H1 (cell line): ENCODE measurements at regions not wholly inside any gene's neighbourhood (a gene's known extent, or its start where the extent isn't known, plus 50 kb on each side); places are given as distances from the start of the nearest gene placed in this dataset.

ENCODE experiments used
- CTCF ChIA-PET: fragments of 300-600 bp; sonication (Branson Sonifier 250); formaldehyde crosslinking; loops from one replicate; lab custom pipeline; 2021; ENCODE audit not compliant: partially characterized antibody; lab: Charles Lee
- POLR2A ChIA-PET: fragments of 300-600 bp; sonication (Branson Sonifier 250); formaldehyde crosslinking; loops from one replicate; lab custom pipeline; 2021; ENCODE audit warnings: inconsistent platforms; ENCODE audit not compliant: partially characterized antibody; lab: Charles Lee
- DNase-seq, 2 experiments: peaks; one replicate each; pipeline versions ENCODE4 v3.0.0 to v3.0.0-alpha.2; 2010 to 2022; ENCODE audit warnings: low spot score in 2 of 2, low read depth in 1 of 2, mixed read lengths in 1 of 2
- FAIRE-seq: peaks from 2 replicates; lab custom pipeline; 2011; peaks lifted over from hg19 to GRCh38; lab: Jason Lieb, UNC
- H2AFZ ChIP-seq: 2 replicates; pipeline ENCODE4 v1.8.1; 2012; ENCODE audit warnings: low read length, inconsistent platforms
- H2AK5ac ChIP-seq: 2 replicates; pipeline ENCODE4 v1.6.1; 2013; ENCODE audit warnings: low read depth, low read length
- H2BK120ac ChIP-seq: replicated peaks from 2 replicates; pipeline ENCODE3; 2013; ENCODE audit warnings: low read depth, low read length, inconsistent platforms
- H2BK12ac ChIP-seq: 2 replicates; pipeline ENCODE4 v1.6.1; 2013; ENCODE audit warnings: low read depth, low read length
- H2BK15ac ChIP-seq: 2 replicates; pipeline ENCODE4 v1.6.1; 2013; ENCODE audit warnings: low read length
- H2BK20ac ChIP-seq: 2 replicates; pipeline ENCODE4 v1.6.1; 2013; ENCODE audit warnings: low read length
- H2BK5ac ChIP-seq: 2 replicates; pipeline ENCODE4 v1.6.1; 2013; ENCODE audit warnings: low read depth, low read length
- H3K14ac ChIP-seq: 2 replicates; pipeline ENCODE4 v1.6.1; 2013; ENCODE audit warnings: inconsistent platforms; ENCODE audit not compliant: insufficient read length
- H3K18ac ChIP-seq: 2 replicates; pipeline ENCODE4 v1.6.1; 2013; ENCODE audit warnings: low read length; ENCODE audit errors: extremely low read depth
- H3K23ac ChIP-seq: 2 replicates; pipeline ENCODE4 v1.6.1; 2013; ENCODE audit warnings: inconsistent platforms; ENCODE audit not compliant: insufficient read length
- H3K23me2 ChIP-seq: 2 replicates; pipeline ENCODE4 v1.6.1; 2013; ENCODE audit warnings: low read depth, low read length
- H3K27ac ChIP-seq: 2 replicates; pipeline ENCODE4 v1.6.1; 2011; ENCODE audit warnings: low read depth, low read length, inconsistent platforms
- H3K27me3 ChIP-seq, 4 experiments: replicated peaks in 1 of 4; 1 replicate in 1 of 4; 2 replicates in 3 of 4; pipeline versions ENCODE4 v1.6.1 to v1.8.1; 2011 to 2013; ENCODE audit warnings: low read length in 3 of 4, mild to moderate bottlenecking in 3 of 4, inconsistent platforms in 2 of 4, mixed read lengths in 2 of 4, moderate library complexity in 1 of 4; ENCODE audit not compliant: control insufficient read depth in 3 of 4, insufficient read depth in 3 of 4; ENCODE audit errors: extremely low read depth in 1 of 4
- H3K36me3 ChIP-seq, 4 experiments: 2 replicates each; pipeline versions ENCODE4 v1.6.1 to v1.8.1; 2011 to 2013; ENCODE audit warnings: mild to moderate bottlenecking in 4 of 4, low read length in 3 of 4, moderate library complexity in 2 of 4, control low read depth in 1 of 4, inconsistent platforms in 1 of 4; ENCODE audit not compliant: insufficient read depth in 4 of 4, control insufficient read depth in 2 of 4
- H3K4ac ChIP-seq: replicated peaks from 2 replicates; pipeline ENCODE3; 2013; ENCODE audit warnings: low read length, low read depth, mixed read lengths, inconsistent platforms; ENCODE audit not compliant: insufficient read length
- H3K4me1 ChIP-seq, 4 experiments: replicated peaks in 1 of 4; 1 replicate in 1 of 4; 2 replicates in 3 of 4; pipeline versions ENCODE4 v1.6.1 to v1.8.1; 2011 to 2013; ENCODE audit warnings: low read length in 3 of 4, inconsistent platforms in 2 of 4, mixed read lengths in 1 of 4; ENCODE audit not compliant: insufficient read depth in 4 of 4, control insufficient read depth in 3 of 4
- H3K4me2 ChIP-seq, 2 experiments: 2 replicates each; pipeline versions ENCODE4 v1.6.1 to v1.8.1; 2011 to 2013; ENCODE audit warnings: low read depth in 2 of 2, low read length in 2 of 2, control low read depth in 1 of 2, inconsistent platforms in 1 of 2, mild to moderate bottlenecking in 1 of 2; ENCODE audit not compliant: insufficient read depth in 1 of 2
- H3K4me3 ChIP-seq, 4 experiments: fragments of 200-600, 300-600 bp in 1 of 4; sonication (generic), shearing (Covaris generic), sonication (Bioruptor Twin) in 1 of 4; 2 replicates each; pipeline versions ENCODE4 v1.5.1 to v1.8.1; 2011 to 2016; ENCODE audit warnings: low read length in 4 of 4, low read depth in 3 of 4, control low read depth in 2 of 4, inconsistent platforms in 2 of 4, mild to moderate bottlenecking in 2 of 4, mixed read lengths in 1 of 4, moderate library complexity in 1 of 4; ENCODE audit not compliant: insufficient read depth in 2 of 4; ENCODE audit errors: extremely low read depth in 1 of 4
- H3K56ac ChIP-seq: replicated peaks from 2 replicates; pipeline ENCODE3; 2013; ENCODE audit warnings: low read depth, mild to moderate bottlenecking, mixed read lengths, low read length, inconsistent platforms; ENCODE audit not compliant: insufficient read length
- H3K79me1 ChIP-seq: 2 replicates; pipeline ENCODE4 v1.6.1; 2013; ENCODE audit warnings: low read depth, low read length, control low read depth
- H3K79me2 ChIP-seq, 2 experiments: 2 replicates each; pipeline versions ENCODE4 v1.6.1 to v1.8.1; 2012 to 2013; ENCODE audit warnings: low read length in 2 of 2, mild to moderate bottlenecking in 2 of 2, inconsistent platforms in 1 of 2; ENCODE audit not compliant: insufficient read depth in 2 of 2, control insufficient read depth in 1 of 2
- H3K9ac ChIP-seq, 4 experiments: replicated peaks in 1 of 4; 1 replicate in 1 of 4; 2 replicates in 3 of 4; pipeline versions ENCODE4 v1.6.1 to v1.8.1; 2011 to 2013; ENCODE audit warnings: low read depth in 3 of 4, low read length in 3 of 4, control low read depth in 2 of 4, mild to moderate bottlenecking in 2 of 4, moderate library complexity in 2 of 4, inconsistent platforms in 1 of 4; ENCODE audit errors: extremely low read depth in 1 of 4
- H3K9me3 ChIP-seq, 2 experiments: 2 replicates each; pipeline versions ENCODE4 v1.6.1 to v1.8.1; 2012 to 2013; ENCODE audit warnings: mild to moderate bottlenecking in 2 of 2, moderate library complexity in 2 of 2, control low read depth in 1 of 2, inconsistent platforms in 1 of 2, low read depth in 1 of 2, low read length in 1 of 2, mixed read lengths in 1 of 2; ENCODE audit not compliant: insufficient read depth in 2 of 2
- H4K20me1 ChIP-seq, 2 experiments: replicated peaks in 1 of 2; 2 replicates each; pipeline versions ENCODE3 to v1.8.1; 2011 to 2013; ENCODE audit warnings: inconsistent platforms in 2 of 2, low read length in 2 of 2, mild to moderate bottlenecking in 1 of 2; ENCODE audit not compliant: insufficient read depth in 2 of 2, control insufficient read depth in 1 of 2
- H4K5ac ChIP-seq: 2 replicates; pipeline ENCODE4 v1.6.1; 2013; ENCODE audit warnings: low read length, low read depth, mixed read lengths, inconsistent platforms; ENCODE audit not compliant: insufficient read length
- H4K8ac ChIP-seq: 2 replicates; pipeline ENCODE4 v1.8.0; 2013; ENCODE audit warnings: mild to moderate bottlenecking, moderate library complexity, low read length, inconsistent platforms; ENCODE audit not compliant: insufficient read depth; ENCODE audit errors: extremely low read depth
- H4K91ac ChIP-seq: replicated peaks from 2 replicates; pipeline ENCODE3; 2013; ENCODE audit warnings: low read length, mixed read lengths, inconsistent platforms; ENCODE audit not compliant: insufficient read length
- CBX8 ChIP-seq: fragments of 300-800, 300-1000 bp; sonication (generic); IDR thresholded peaks from 2 replicates; pipeline ENCODE4 v1.7.1; 2016; ENCODE audit warnings: low read depth, low read length, borderline replicate concordance
- GTF2F1 ChIP-seq: IDR thresholded peaks from 2 replicates; pipeline ENCODE4 v1.6.1; 2012; ENCODE audit warnings: low read depth, low read length, improper control_type of control experiment, borderline replicate concordance
- RAD21 ChIP-seq, 2 experiments: IDR thresholded peaks in 1 of 2; conservative IDR thresholded peaks in 1 of 2; 2 replicates each; pipeline ENCODE4 v1.6.1; 2011; ENCODE audit warnings: low read depth in 2 of 2, low read length in 2 of 2, improper control_type of control experiment in 1 of 2, inconsistent platforms in 1 of 2, mild to moderate bottlenecking in 1 of 2, moderate library complexity in 1 of 2
- TCF12 ChIP-seq: IDR thresholded peaks from 2 replicates; pipeline ENCODE4 v1.6.1; 2011; ENCODE audit warnings: low read depth, mild to moderate bottlenecking, low read length
- WGBS, 2 experiments: shearing (Covaris generic) in 1 of 2; methylation state at CpG; one replicate each; pipeline versions ENCODE4 v1.1.6 to v1.1.7; 2013 to 2015; ENCODE audit warnings: low lambda C conversion rate in 2 of 2, mixed read lengths in 2 of 2, inconsistent platforms in 1 of 2, low coverage in 1 of 2, missing lambda C conversion rate in 1 of 2; ENCODE audit not compliant: insufficient replicate concordance in 2 of 2, insufficient coverage in 1 of 2, insufficient read length in 1 of 2; ENCODE audit errors: extremely low coverage in 1 of 2, missing lambda C conversion rate in 1 of 2; 5-methylcytosine and 5-hydroxymethylcytosine counted together
- TF ChIP-seq, protein P1 (sequence below), 3 experiments: IDR thresholded peaks; 1 replicate in 2 of 3; 2 replicates in 1 of 3; pipeline versions ENCODE4 v1.5.1 to v1.6.1; 2011; ENCODE audit warnings: low read length in 3 of 3, mild to moderate bottlenecking in 3 of 3, inconsistent platforms in 2 of 3, low read depth in 1 of 3, moderate library complexity in 1 of 3; ENCODE audit not compliant: insufficient read depth in 1 of 3; ENCODE audit errors: control extremely low read depth in 1 of 3

DNA sequence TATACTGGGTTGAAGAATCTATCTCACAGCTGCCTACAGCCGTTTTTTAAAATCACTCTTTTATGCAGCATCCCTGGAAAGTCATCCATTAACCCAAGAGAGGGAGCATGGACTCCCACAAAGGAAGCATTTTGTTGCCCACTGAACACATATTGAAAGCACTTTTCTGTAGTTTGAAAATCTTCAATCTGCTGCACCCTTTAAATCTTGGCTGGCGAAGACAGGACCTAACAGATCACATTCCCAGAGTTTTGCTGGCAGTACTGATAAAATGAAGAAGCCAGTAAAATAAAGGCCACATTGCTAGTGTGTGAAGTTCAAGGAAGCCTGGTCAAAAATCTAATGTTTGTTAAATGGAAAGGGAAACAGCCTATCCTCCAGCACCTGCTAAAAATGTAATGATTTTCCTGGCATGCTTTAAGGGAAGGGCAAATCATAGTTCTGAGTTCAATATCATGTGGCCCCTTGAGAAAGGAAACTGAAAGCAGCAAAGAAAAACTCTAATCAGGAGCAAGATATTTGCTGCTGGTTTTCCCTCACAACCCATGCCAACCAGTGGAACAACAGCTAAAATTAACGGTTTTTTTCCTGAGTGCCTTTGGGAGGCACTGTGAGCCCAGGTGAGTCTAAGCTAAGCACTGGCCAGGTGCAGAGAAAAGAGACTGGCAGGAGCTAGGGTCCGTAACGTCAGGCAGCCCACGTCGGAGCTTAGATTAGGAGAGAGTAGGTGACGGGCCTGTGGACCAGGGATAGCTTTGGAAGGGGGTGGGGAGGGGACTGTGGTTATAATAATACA lies 97.9 kb upstream of the PALS2 start:
- H4K8ac ChIP-seq, result no peak overlapping the region
- H2BK5ac ChIP-seq, result no peak overlapping the region
- H3K27me3 ChIP-seq, result no peaks in the 10 kb centered on the region
- no peaks in the 10 kb centered on the region for H3K79me1 ChIP-seq
- no peaks in the 10 kb centered on the region for H4K20me1 ChIP-seq
- no peak overlapping the region for H4K91ac ChIP-seq
- no peak overlapping the region for H2BK12ac ChIP-seq
- peak overlapping the region; percentile 45 for H3K4ac ChIP-seq
- no peak overlapping the region for H3K23ac ChIP-seq
- H2BK120ac ChIP-seq, result no peak overlapping the region
- H2BK20ac ChIP-seq, result no peak overlapping the region
- no peaks in the 10 kb centered on the region for H3K79me2 ChIP-seq
- H3K4me2 ChIP-seq, result no peak overlapping the region
- no peak overlapping the region for H2BK15ac ChIP-seq
- no peak overlapping the region for H3K18ac ChIP-seq
- no peak overlapping the region for H3K27ac ChIP-seq
- no peak overlapping the region for H2AFZ ChIP-seq
- ChIA-PET CTCF (interaction anchor here (0.6 to 2.2 kb wide), 16 partner anchors 9 to 336 kb away, joined by 3 to 7 read pairs (median 3); no protein-coding TSS in a partner anchor), POLR2A (interaction anchor here (0.8 to 3.4 kb wide), 9 partner anchors 10 to 98 kb away, joined by 3 to 16 read pairs (median 4); partner anchors contain the start of gene PALS2)
- H3K4me3 ChIP-seq, result no peak overlapping the region
- no peak overlapping the region for H2AK5ac ChIP-seq
- DNase-seq (no peak), FAIRE-seq (peak; percentile 19)
- no peak overlapping the region for H3K9ac ChIP-seq
- peak; percentile 57; the same call in 1 of the 2 replicates for TF ChIP-seq TCF12
- TF ChIP-seq GTF2F1, result no peak
- TF ChIP-seq, protein P1, sequence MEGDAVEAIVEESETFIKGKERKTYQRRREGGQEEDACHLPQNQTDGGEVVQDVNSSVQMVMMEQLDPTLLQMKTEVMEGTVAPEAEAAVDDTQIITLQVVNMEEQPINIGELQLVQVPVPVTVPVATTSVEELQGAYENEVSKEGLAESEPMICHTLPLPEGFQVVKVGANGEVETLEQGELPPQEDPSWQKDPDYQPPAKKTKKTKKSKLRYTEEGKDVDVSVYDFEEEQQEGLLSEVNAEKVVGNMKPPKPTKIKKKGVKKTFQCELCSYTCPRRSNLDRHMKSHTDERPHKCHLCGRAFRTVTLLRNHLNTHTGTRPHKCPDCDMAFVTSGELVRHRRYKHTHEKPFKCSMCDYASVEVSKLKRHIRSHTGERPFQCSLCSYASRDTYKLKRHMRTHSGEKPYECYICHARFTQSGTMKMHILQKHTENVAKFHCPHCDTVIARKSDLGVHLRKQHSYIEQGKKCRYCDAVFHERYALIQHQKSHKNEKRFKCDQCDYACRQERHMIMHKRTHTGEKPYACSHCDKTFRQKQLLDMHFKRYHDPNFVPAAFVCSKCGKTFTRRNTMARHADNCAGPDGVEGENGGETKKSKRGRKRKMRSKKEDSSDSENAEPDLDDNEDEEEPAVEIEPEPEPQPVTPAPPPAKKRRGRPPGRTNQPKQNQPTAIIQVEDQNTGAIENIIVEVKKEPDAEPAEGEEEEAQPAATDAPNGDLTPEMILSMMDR (IDR thresholded peaks at IDR 0.05; ENCODE audit: control extremely low read depth in 1 of 3, insufficient read depth in 1 of 3, low read depth in 1 of 3, low read length in 3 of 3), result peak; percentile 15 to 54 (median 46)
- TF ChIP-seq CBX8, result no peak
- TF ChIP-seq RAD21 (IDR thresholded peaks at IDR 0.05 in 1 of 2, conservative IDR thresholded peaks at IDR 0.05 in 1 of 2; ENCODE audit: low read depth in 2 of 2, low read length in 2 of 2), result peak; percentile 76 to 82
- WGBS, 2 experiments, result 67% methylated on average over 8 of the region's 8 CpGs; no CpG with 5 or more reads in 1 of the 2 experiments
- H3K4me1 ChIP-seq, result peaks cover 1 to 14% (median 9%) of the 10 kb centered on the region in 4 experiments; a peak in 6 of 7 replicates
- no peak overlapping the region for H3K14ac ChIP-seq
- no peaks in the 10 kb centered on the region for H3K36me3 ChIP-seq
- no peak overlapping the region for H4K5ac ChIP-seq
- no peaks in the 10 kb centered on the region for H3K9me3 ChIP-seq
- peaks cover 1% of the 10 kb centered on the region; the same call in 1 of the 2 replicates for H3K23me2 ChIP-seq
- H3K56ac ChIP-seq, result no peak overlapping the region
